ENCODE measurements at regions not wholly inside any gene's neighbourhood (a gene's known extent, or its start where the extent isn't known, plus 50 kb on each side); places are given as distances from the start of the nearest gene placed in this dataset.

DNA sequence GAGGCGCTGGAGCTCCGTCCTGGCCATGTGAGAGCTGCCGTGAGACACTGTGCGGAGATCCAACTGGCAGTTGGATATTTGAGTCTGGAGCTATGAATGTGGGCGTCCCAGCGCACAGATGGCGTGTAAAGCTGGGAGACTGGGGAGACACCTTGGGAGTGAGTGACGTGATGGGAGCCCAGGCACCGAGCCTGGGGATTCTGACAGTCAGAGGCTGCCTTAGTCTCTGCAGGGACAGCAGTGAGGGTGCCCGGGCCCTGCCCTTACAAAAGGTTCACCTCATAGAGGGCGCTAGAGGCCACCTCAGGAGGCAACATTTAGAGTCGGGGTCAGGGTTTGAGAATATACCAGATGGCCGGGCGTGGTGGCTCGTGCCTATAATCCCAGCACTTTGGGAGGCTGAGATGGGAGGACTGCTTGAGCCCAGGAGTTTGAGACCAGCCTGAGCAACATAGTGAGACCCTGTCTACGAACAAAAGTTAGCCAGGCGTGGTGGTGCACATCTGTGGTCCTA is 194.1 kb upstream of the GSE1 start:
- Mint-ChIP-seq H3K9me3 (peaks cover 0 to 7% of the 10 kb centered on the region in 2 experiments; a peak in 2 of 5 replicates), H3K4me1 (peaks cover 25 to 31% of the 10 kb centered on the region in 2 experiments), H3K27ac (peak overlapping the region in 1 of 3 experiments; percentile 87; a peak in 3 of 7 replicates), H3K36me3 (ENCODE audit: insufficient read depth in 1 of 3, low read depth in 3 of 3) (no peaks in the 10 kb centered on the region), H3K4me3 (no peak overlapping the region), H3K27me3 (ENCODE audit: low read depth) (peaks cover 1% of the 10 kb centered on the region; the same call in 1 of the 2 replicates)
- Histone ChIP-seq H3K27ac (ENCODE audit: insufficient read length, low read depth, low read length) (no peak overlapping the region), H4K91ac (ENCODE audit: insufficient read length, low read depth, low read length) (no peak overlapping the region), H3K9me3 (ENCODE audit: control insufficient read depth, low read depth, low read length) (no peaks in the 10 kb centered on the region), H3K4me1 (ENCODE audit: insufficient read depth, low read length) (no peaks in the 10 kb centered on the region), H3K23ac (ENCODE audit: insufficient read length, low read depth, low read length) (no peak overlapping the region), H3K27me3 (ENCODE audit: insufficient read depth, low read length) (no peaks in the 10 kb centered on the region), H2BK120ac (ENCODE audit: low read depth, low read length, poor library complexity, severe bottlenecking) (no peak overlapping the region), H3K79me2 (ENCODE audit: insufficient read depth, low read length) (no peaks in the 10 kb centered on the region), H2AK5ac (ENCODE audit: insufficient read length, low read length) (no peak overlapping the region), H2BK5ac (ENCODE audit: insufficient read length, low read length) (no peak overlapping the region), H4K5ac (ENCODE audit: insufficient read length, low read depth, low read length) (no peak overlapping the region), H2AFZ (ENCODE audit: low read length) (no peak overlapping the region), H2BK15ac (ENCODE audit: low read depth, low read length) (no peak overlapping the region), H3K4me2 (ENCODE audit: insufficient read depth, insufficient read length, low read length) (no peak overlapping the region), H4K20me1 (ENCODE audit: control insufficient read depth, insufficient read depth, insufficient read length) (no peaks in the 10 kb centered on the region), H3K56ac (ENCODE audit: insufficient read length, low read depth, low read length) (no peak overlapping the region), H2BK12ac (ENCODE audit: insufficient read length, low read depth, low read length) (no peak overlapping the region), H3K4ac (ENCODE audit: low read depth, low read length) (no peak overlapping the region), H3K23me2 (ENCODE audit: insufficient read length, low read depth, low read length, poor library complexity, severe bottlenecking) (no peaks in the 10 kb centered on the region), H2BK20ac (ENCODE audit: low read depth, low read length, poor library complexity, severe bottlenecking) (no peak overlapping the region), H3K9ac (ENCODE audit: extremely low read depth, insufficient read length, low read length) (no peak overlapping the region), H3K18ac (ENCODE audit: insufficient read length, low read depth, low read length) (no peak overlapping the region), H3K79me1 (ENCODE audit: insufficient read depth, low read depth, low read length, poor library complexity, severe bottlenecking) (no peaks in the 10 kb centered on the region), H4K8ac (replicated peaks; ENCODE audit: insufficient read length, low read depth, low read length) (no peak overlapping the region), H3K14ac (ENCODE audit: insufficient read depth, low read length) (no peak overlapping the region), H3T11ph (ENCODE audit: low read length) (no peak overlapping the region)
- no peak for DNase-seq
- TF ChIP-seq, protein P1, sequence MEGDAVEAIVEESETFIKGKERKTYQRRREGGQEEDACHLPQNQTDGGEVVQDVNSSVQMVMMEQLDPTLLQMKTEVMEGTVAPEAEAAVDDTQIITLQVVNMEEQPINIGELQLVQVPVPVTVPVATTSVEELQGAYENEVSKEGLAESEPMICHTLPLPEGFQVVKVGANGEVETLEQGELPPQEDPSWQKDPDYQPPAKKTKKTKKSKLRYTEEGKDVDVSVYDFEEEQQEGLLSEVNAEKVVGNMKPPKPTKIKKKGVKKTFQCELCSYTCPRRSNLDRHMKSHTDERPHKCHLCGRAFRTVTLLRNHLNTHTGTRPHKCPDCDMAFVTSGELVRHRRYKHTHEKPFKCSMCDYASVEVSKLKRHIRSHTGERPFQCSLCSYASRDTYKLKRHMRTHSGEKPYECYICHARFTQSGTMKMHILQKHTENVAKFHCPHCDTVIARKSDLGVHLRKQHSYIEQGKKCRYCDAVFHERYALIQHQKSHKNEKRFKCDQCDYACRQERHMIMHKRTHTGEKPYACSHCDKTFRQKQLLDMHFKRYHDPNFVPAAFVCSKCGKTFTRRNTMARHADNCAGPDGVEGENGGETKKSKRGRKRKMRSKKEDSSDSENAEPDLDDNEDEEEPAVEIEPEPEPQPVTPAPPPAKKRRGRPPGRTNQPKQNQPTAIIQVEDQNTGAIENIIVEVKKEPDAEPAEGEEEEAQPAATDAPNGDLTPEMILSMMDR (conservative IDR thresholded peaks at IDR 0.05) = peak; percentile 52; the same call in 2 of the 3 replicates
- WGBS (ENCODE audit: extremely low coverage, insufficient read length, low lambda C conversion rate) = no CpG with 5 or more reads among the region's 17 CpGs

Data from H9 (cell line).